ENCODE measurements at regions not wholly inside any gene's neighbourhood (a gene's known extent, or its start where the extent isn't known, plus 50 kb on each side); places are given as distances from the start of the nearest gene placed in this dataset.

DNA sequence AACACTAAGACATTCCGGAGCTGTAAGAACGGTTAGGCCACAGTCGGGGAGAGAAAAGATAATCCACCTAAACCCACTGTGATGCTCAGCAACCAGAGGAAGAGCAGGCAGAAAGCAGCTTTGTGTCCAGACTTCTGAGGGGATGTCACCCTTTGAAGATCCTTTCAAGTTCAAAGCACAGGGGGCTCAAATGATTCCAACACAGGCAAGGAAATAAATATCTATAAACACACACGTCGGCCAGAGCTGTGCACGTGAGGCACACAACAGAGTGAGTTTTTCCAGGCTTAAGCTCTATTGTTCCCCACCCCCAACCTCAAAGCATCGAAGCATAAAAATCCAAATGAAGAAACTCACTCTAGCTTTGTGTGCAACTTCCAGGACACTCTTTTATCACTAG, 479.0 kb downstream of the DISC1 start:
- WGBS, 2 donors (ENCODE audit: low coverage in 1 of 2): 65 to 85% methylated on average over 6 to 7 of the region's 7 CpGs
- Histone ChIP-seq H3K27ac (no peak overlapping the region), H3K4me1 (no peaks in the 10 kb centered on the region), H3K36me3 (no peaks in the 10 kb centered on the region), H3K4me3 (no peak overlapping the region), H3K9me3 (no peaks in the 10 kb centered on the region), H3K27me3 (no peaks in the 10 kb centered on the region)
- TF ChIP-seq POLR2A (IDR thresholded peaks at IDR 0.05) (no peak), EP300 (IDR thresholded peaks at IDR 0.05) (no peak), POLR2AphosphoS5 (IDR thresholded peaks at IDR 0.05) (no peak)
- TF ChIP-seq, protein P1, sequence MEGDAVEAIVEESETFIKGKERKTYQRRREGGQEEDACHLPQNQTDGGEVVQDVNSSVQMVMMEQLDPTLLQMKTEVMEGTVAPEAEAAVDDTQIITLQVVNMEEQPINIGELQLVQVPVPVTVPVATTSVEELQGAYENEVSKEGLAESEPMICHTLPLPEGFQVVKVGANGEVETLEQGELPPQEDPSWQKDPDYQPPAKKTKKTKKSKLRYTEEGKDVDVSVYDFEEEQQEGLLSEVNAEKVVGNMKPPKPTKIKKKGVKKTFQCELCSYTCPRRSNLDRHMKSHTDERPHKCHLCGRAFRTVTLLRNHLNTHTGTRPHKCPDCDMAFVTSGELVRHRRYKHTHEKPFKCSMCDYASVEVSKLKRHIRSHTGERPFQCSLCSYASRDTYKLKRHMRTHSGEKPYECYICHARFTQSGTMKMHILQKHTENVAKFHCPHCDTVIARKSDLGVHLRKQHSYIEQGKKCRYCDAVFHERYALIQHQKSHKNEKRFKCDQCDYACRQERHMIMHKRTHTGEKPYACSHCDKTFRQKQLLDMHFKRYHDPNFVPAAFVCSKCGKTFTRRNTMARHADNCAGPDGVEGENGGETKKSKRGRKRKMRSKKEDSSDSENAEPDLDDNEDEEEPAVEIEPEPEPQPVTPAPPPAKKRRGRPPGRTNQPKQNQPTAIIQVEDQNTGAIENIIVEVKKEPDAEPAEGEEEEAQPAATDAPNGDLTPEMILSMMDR (IDR thresholded peaks at IDR 0.05): no peak
- ATAC-seq: no peak

DNA sequence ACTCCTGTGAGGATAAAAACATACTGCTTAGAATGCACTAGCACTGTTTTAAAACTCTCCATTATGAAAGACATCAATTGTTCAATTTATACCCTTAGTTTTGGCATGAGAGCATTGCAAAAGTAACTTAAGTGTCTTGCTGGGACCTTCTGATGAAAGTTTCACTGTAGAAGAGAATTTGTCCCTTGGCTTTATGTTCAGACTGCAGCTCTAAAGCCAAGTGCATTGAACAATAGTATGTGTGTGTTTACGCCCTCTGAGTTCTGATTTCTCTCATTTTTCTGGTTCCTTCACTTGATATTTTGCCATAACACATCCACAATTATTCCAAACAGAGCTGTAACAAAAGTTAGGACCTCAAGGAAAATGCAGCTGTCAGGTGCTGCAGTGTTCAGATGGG, 474.6 kb downstream of the DISC1 start:
- Histone ChIP-seq H3K27ac (no peak overlapping the region), H3K36me3 (no peaks in the 10 kb centered on the region), H3K27me3 (no peaks in the 10 kb centered on the region), H3K4me1 (no peaks in the 10 kb centered on the region), H3K9me3 (no peaks in the 10 kb centered on the region), H3K4me3 (no peak overlapping the region)
- TF ChIP-seq EP300 (IDR thresholded peaks at IDR 0.05): no peak
- no peak for TF ChIP-seq POLR2A (IDR thresholded peaks at IDR 0.05)
- TF ChIP-seq POLR2AphosphoS5 (IDR thresholded peaks at IDR 0.05): no peak
- ATAC-seq: no peak
- WGBS, 2 donors (ENCODE audit: low coverage in 1 of 2): 80 to 82% methylated on average over 1 of the region's 1 CpG

DNA sequence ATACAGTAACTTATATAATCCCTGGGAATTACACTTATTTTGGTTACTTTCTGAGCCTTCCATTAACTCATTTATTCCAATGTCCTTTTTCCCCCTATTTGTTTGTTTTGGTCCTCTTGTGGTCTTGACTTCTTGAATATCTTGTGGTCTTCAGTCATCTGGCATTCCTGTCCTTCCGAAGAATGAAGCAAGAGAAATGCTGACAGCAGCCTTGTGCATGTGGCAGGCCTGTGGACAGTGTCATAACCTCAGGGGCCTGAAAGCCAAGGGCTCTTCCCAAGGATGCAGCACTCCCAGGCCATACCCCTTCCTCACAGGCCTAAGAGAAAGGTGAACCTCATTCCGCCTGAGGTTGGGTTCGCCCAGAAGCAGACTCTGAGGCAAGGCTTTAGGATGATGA, 470.2 kb downstream of the DISC1 start:
- WGBS, 2 donors (ENCODE audit: low coverage in 1 of 2): no CpG with 5 or more reads among the region's 3 CpGs

More for the DNA sequence above, 470.2 kb downstream of the DISC1 start:
- H3K9me3 ChIP-seq: no peaks in the 10 kb centered on the region
- no peak overlapping the region for H3K4me3 ChIP-seq
- H3K36me3 ChIP-seq: no peaks in the 10 kb centered on the region
- H3K27me3 ChIP-seq: no peaks in the 10 kb centered on the region
- ATAC-seq: no peak
- TF ChIP-seq EP300 (IDR thresholded peaks at IDR 0.05) (no peak), POLR2AphosphoS5 (IDR thresholded peaks at IDR 0.05) (no peak), POLR2A (IDR thresholded peaks at IDR 0.05) (no peak)
- TF ChIP-seq, protein P1 (IDR thresholded peaks at IDR 0.05): no peak
- H3K4me1 ChIP-seq: no peaks in the 10 kb centered on the region
- no peak overlapping the region for H3K27ac ChIP-seq

Small RNA genes lying in the stretch of these regions (small RNA-seq; reads per million reads assigned to genes)
- gene BX323014.1 (0 reads per million in 4 donors), gene RN7SL299P (0 reads per million in 4 donors)

Data from gastroesophageal sphincter (tissue), 4 donors.